Neural cell (in vitro differentiated cells): ENCODE measurements at regions not wholly inside any gene's neighbourhood (a gene's known extent, or its start where the extent isn't known, plus 50 kb on each side); places are given as distances from the start of the nearest gene placed in this dataset.

Experiments used
- H2AFZ ChIP-seq: fragments of 200-600, 300-800 bp; sonication (generic), shearing (Covaris generic); 2 replicates; pipeline ENCODE4 v1.6.0; 2014; ENCODE audit warnings: low read depth, mild to moderate bottlenecking, antibody characterized with exemption, low read length, moderate library complexity
- H3F3A ChIP-seq: fragments of 200-600 bp; shearing (Covaris generic); 2 replicates; pipeline ENCODE4 v1.6.1; 2016; ENCODE audit warnings: mild to moderate bottlenecking, moderate library complexity, mixed read lengths, antibody characterized with exemption, low read length; ENCODE audit not compliant: insufficient read depth, poor library complexity, severe bottlenecking
- H3K27ac ChIP-seq: fragments of 200-600, 300-800 bp; sonication (generic), shearing (Covaris generic); 2 replicates; pipeline ENCODE4 v1.5.1; 2014; ENCODE audit warnings: mild to moderate bottlenecking, low read length, moderate library complexity
- H3K27me3 ChIP-seq: fragments of 300-800, 200-600 bp; sonication (generic), shearing (Covaris generic); 2 replicates; pipeline ENCODE4 v1.6.0; 2014; ENCODE audit warnings: mild to moderate bottlenecking, low read depth, low read length, moderate library complexity; ENCODE audit not compliant: insufficient read depth
- H3K36me3 ChIP-seq: fragments of 300-800, 200-600 bp; sonication (generic), shearing (Covaris generic); 2 replicates; pipeline ENCODE4 v1.5.1; 2014; ENCODE audit warnings: mild to moderate bottlenecking, antibody characterized with exemption, low read length, moderate library complexity; ENCODE audit not compliant: insufficient read depth
- H3K4me2 ChIP-seq: fragments of 300-800, 200-600 bp; sonication (generic), shearing (Covaris generic); 2 replicates; pipeline ENCODE4 v1.6.0; 2014; ENCODE audit warnings: mild to moderate bottlenecking, low read length
- H3K4me3 ChIP-seq: fragments of 300-800, 200-600 bp; sonication (generic), shearing (Covaris generic); 2 replicates; pipeline ENCODE4 v1.5.1; 2014; ENCODE audit warnings: mild to moderate bottlenecking, low read length, moderate library complexity
- H3K79me2 ChIP-seq: fragments of 200-600 bp; shearing (Covaris generic); replicated peaks from 2 replicates; pipeline ENCODE4 v1.6.0; 2014; ENCODE audit warnings: mild to moderate bottlenecking, low read length, moderate library complexity; ENCODE audit not compliant: insufficient read depth
- H3K9ac ChIP-seq: fragments of 300-800, 200-600 bp; sonication (generic), shearing (Covaris generic); 2 replicates; pipeline ENCODE4 v1.6.1; 2016; ENCODE audit warnings: mild to moderate bottlenecking, low read length, mixed read lengths
- H3K9me2 ChIP-seq: fragments of 200-600 bp; shearing (Covaris generic); 2 replicates; pipeline ENCODE4 v1.6.1; 2016; ENCODE audit warnings: mild to moderate bottlenecking, low read length, mixed read lengths; ENCODE audit not compliant: insufficient read depth
- H3K9me3 ChIP-seq: fragments of 200-600, 300-800 bp; sonication (generic), shearing (Covaris generic); 2 replicates; pipeline ENCODE4 v1.6.1; 2016; ENCODE audit warnings: mild to moderate bottlenecking, mixed run types, low read length, moderate library complexity, mixed read lengths
- H4K20me1 ChIP-seq: fragments of 200-600 bp; shearing (Covaris generic); 2 replicates; pipeline ENCODE4 v1.6.1; 2016; ENCODE audit warnings: mild to moderate bottlenecking, mixed run types; ENCODE audit not compliant: insufficient read depth
- EP300 ChIP-seq: fragments of 450-650 bp; conservative IDR thresholded peaks from 2 replicates; pipeline ENCODE4 v1.6.1; 2014; ENCODE audit warnings: antibody characterized with exemption, mild to moderate bottlenecking, moderate library complexity; ENCODE audit not compliant: poor library complexity, severe bottlenecking
- EZH2 ChIP-seq: fragments of 200-600, 300-800 bp; shearing (Covaris generic), sonication (generic); IDR thresholded peaks from 2 replicates; pipeline ENCODE4 v1.6.1; 2014; ENCODE audit warnings: antibody characterized with exemption, low read length, borderline replicate concordance, mild to moderate bottlenecking; ENCODE audit not compliant: insufficient read depth, poor library complexity, severe bottlenecking
- MXI1 ChIP-seq: fragments of 450-650 bp; conservative IDR thresholded peaks from 2 replicates; pipeline ENCODE4 v1.6.1; 2014; ENCODE audit warnings: antibody characterized with exemption, mild to moderate bottlenecking; ENCODE audit not compliant: poor library complexity, severe bottlenecking
- POLR2AphosphoS5 ChIP-seq: IDR thresholded peaks from 2 replicates; pipeline ENCODE4 v1.6.1; 2012
- RAD21 ChIP-seq: fragments of 450-650 bp; conservative IDR thresholded peaks from 2 replicates; pipeline ENCODE4 v1.6.1; 2014; ENCODE audit warnings: antibody characterized with exemption, mild to moderate bottlenecking, moderate library complexity
- SMC3 ChIP-seq: fragments of 450-650 bp; conservative IDR thresholded peaks from 2 replicates; pipeline ENCODE4 v1.6.1; 2014; ENCODE audit warnings: antibody characterized with exemption, mild to moderate bottlenecking, moderate library complexity; ENCODE audit not compliant: poor library complexity
- TAF1 ChIP-seq: IDR thresholded peaks from 2 replicates; pipeline ENCODE4 v1.6.1; 2012; ENCODE audit warnings: low read depth
- TF ChIP-seq, protein P1 (sequence below): IDR thresholded peaks from 2 replicates; pipeline ENCODE4 v1.6.1; 2012; ENCODE audit warnings: borderline replicate concordance
- TF ChIP-seq, protein P2 (sequence below): fragments of 450-650 bp; IDR thresholded peaks from 2 replicates; pipeline ENCODE4 v1.5.1; 2014; ENCODE audit warnings: antibody characterized with exemption, mild to moderate bottlenecking, moderate library complexity; ENCODE audit not compliant: poor library complexity, severe bottlenecking

DNA sequence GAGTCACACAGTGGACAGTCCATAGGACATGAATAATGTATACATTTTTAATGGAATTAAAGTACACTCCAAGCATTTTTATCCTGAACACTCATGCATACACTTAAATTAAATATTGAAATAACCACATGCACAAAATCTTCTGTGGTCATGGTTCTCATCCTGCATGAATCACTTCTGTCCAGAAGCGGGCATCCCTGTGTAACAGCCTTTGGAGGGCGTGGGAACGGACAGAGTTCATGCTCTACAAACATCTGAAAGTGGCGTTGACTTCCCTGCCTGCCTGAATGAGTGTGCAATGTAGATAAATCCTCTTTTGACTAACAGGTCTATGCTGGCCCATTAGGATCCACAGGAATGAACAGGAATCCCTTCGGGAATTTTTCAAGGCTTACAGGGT lies 780.2 kb downstream of the BRD1 start:
- no peaks in the 10 kb centered on the region for H3K9me2 ChIP-seq
- no peaks in the 10 kb centered on the region for H3K36me3 ChIP-seq
- TF ChIP-seq MXI1 (no peak), EP300 (no peak), EZH2 (no peak), RAD21 (no peak), TAF1 (no peak), SMC3 (no peak), POLR2AphosphoS5 (no peak)
- TF ChIP-seq, protein P1, sequence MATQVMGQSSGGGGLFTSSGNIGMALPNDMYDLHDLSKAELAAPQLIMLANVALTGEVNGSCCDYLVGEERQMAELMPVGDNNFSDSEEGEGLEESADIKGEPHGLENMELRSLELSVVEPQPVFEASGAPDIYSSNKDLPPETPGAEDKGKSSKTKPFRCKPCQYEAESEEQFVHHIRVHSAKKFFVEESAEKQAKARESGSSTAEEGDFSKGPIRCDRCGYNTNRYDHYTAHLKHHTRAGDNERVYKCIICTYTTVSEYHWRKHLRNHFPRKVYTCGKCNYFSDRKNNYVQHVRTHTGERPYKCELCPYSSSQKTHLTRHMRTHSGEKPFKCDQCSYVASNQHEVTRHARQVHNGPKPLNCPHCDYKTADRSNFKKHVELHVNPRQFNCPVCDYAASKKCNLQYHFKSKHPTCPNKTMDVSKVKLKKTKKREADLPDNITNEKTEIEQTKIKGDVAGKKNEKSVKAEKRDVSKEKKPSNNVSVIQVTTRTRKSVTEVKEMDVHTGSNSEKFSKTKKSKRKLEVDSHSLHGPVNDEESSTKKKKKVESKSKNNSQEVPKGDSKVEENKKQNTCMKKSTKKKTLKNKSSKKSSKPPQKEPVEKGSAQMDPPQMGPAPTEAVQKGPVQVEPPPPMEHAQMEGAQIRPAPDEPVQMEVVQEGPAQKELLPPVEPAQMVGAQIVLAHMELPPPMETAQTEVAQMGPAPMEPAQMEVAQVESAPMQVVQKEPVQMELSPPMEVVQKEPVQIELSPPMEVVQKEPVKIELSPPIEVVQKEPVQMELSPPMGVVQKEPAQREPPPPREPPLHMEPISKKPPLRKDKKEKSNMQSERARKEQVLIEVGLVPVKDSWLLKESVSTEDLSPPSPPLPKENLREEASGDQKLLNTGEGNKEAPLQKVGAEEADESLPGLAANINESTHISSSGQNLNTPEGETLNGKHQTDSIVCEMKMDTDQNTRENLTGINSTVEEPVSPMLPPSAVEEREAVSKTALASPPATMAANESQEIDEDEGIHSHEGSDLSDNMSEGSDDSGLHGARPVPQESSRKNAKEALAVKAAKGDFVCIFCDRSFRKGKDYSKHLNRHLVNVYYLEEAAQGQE = no peak
- TF ChIP-seq, protein P2, sequence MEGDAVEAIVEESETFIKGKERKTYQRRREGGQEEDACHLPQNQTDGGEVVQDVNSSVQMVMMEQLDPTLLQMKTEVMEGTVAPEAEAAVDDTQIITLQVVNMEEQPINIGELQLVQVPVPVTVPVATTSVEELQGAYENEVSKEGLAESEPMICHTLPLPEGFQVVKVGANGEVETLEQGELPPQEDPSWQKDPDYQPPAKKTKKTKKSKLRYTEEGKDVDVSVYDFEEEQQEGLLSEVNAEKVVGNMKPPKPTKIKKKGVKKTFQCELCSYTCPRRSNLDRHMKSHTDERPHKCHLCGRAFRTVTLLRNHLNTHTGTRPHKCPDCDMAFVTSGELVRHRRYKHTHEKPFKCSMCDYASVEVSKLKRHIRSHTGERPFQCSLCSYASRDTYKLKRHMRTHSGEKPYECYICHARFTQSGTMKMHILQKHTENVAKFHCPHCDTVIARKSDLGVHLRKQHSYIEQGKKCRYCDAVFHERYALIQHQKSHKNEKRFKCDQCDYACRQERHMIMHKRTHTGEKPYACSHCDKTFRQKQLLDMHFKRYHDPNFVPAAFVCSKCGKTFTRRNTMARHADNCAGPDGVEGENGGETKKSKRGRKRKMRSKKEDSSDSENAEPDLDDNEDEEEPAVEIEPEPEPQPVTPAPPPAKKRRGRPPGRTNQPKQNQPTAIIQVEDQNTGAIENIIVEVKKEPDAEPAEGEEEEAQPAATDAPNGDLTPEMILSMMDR = no peak
- no peak overlapping the region for H3K4me2 ChIP-seq
- H2AFZ ChIP-seq = no peak overlapping the region
- H3K9ac ChIP-seq = no peak overlapping the region
- H3K4me3 ChIP-seq = no peak overlapping the region
- H4K20me1 ChIP-seq = no peaks in the 10 kb centered on the region
- no peaks in the 10 kb centered on the region for H3K27me3 ChIP-seq
- H3K9me3 ChIP-seq = no peaks in the 10 kb centered on the region
- no peak overlapping the region for H3K27ac ChIP-seq
- no peaks in the 10 kb centered on the region for H3F3A ChIP-seq
- no peaks in the 10 kb centered on the region for H3K79me2 ChIP-seq

DNA sequence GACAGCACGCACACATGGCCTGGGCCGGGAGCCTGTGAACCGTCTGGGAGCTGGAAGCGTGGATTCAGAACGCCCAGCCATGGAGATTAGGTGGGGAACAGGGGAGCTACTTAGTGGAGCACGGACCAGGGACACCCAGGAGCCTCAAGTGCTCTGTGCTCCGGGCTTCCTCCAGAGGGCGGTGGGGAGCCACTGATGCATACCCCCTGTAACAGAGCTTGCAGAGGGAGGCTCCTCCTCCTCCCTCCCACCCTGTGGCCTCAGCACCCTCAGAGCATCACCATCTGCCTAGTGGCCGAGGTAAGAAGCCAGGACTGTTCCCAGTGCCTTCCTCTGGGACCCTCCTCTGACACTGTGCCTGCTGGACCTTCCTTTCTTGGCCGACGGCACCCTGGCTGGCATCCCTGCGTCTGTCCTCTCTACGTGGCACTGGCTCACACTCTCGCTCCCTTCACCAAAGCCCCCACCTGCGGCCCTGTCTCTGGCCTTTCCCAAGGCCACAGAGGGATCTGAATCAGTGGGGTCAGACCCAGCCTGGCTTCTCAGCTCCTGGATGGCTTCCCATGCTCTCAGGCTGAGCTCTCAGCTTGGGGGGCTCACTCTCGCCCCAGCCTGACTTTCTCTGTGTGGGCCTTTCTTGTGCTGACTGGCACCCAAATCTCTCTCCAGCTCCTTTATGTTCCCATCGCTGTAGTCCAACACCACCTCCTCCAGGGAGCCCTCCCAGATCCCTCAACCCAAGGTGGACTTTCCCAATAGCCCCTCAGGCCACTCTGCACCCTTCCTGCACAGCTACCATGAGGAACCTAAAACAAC lies 780.9 kb downstream of the BRD1 start:
- TF ChIP-seq SMC3 = peak; percentile 71
- TF ChIP-seq POLR2AphosphoS5 = no peak
- no peak for TF ChIP-seq EZH2
- TF ChIP-seq, protein P2 = peak; percentile 61
- TF ChIP-seq RAD21 = peak; percentile 69
- no peak for TF ChIP-seq EP300
- no peak for TF ChIP-seq MXI1
- Histone ChIP-seq H3K27me3 (no peaks in the 10 kb centered on the region), H3K36me3 (no peaks in the 10 kb centered on the region), H3K9me2 (no peaks in the 10 kb centered on the region), H3K79me2 (no peaks in the 10 kb centered on the region), H3K4me2 (no peak overlapping the region), H3K27ac (no peak overlapping the region), H4K20me1 (no peaks in the 10 kb centered on the region), H3K9ac (no peak overlapping the region), H2AFZ (no peak overlapping the region), H3K4me3 (no peak overlapping the region), H3K9me3 (no peaks in the 10 kb centered on the region), H3F3A (no peaks in the 10 kb centered on the region)
